ENCODE measurements at regions not wholly inside any gene's neighbourhood (a gene's known extent, or its start where the extent isn't known, plus 50 kb on each side); places are given as distances from the start of the nearest gene placed in this dataset.
"Not testable (repeated sequence)": the region's sequence is repeated elsewhere in the genome, so short reads cannot be mapped to it uniquely, and the experiment has no call there.

- DNase-seq: no peak
Observed at GRCh38 chr17:82998637-82999036, 80.8 kb upstream of the METRNL start.

- DNase-seq: no peak
Observed at GRCh38 chr17:83000738-83001137, 78.7 kb upstream of the METRNL start.

- no peak for DNase-seq
Observed at GRCh38 chr17:83002118-83002805, 77.1 kb upstream of the METRNL start.

DNA sequence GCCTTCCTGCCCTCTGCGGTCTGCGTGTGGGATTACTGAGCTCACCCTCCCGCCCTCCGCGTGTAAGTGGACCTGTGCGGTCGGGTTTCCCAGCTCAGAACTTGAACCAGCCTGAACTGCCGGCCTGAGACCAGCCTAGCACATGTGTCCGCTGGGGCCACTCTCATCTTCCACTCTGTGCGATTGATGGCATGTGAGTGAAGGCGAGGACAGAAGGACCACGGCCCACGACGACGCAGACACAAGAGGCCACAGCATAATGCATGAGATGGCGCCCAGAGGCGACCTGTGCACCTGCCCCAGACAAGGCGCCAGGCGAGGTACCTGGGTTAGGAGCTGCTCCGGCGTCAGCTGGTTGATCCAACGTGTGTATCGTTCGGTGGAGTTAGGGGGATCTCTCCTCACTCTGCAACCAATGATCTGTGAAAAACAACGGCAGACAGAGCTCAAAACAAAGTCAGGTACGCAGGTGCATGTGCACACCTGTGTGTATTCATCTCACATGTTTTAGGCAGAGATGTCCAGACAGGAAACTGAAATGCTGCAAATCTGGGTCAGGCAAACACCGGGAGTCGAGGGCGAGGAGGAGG lies 74.5 kb upstream of the METRNL start:
- no peak for DNase-seq

- no peak for DNase-seq
Observed at GRCh38 chr17:83005639-83006038, 73.8 kb upstream of the METRNL start.

- DNase-seq: no peak
Observed at GRCh38 chr17:83006515-83007455, 72.6 kb upstream of the METRNL start.

- no peak for DNase-seq
Observed at GRCh38 chr17:83007504-83008185, 71.8 kb upstream of the METRNL start.

DNA sequence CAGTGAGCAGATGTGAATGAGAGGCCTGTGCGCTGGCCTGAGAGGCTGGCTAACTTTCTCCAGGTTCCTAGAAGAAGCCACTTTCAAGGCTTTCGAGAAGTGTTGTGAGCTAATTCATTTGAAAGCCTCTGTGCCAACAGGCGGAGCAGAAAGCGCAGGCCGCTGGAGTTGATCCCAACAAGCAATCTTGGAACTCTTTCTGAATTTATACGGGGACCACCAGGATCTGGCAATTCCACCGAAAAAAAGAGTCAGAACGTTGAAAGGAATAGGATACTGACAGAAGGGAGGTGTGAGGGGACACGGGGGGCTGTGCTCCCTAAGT lies 71.3 kb upstream of the METRNL start:
- DNase-seq: no peak

DNA sequence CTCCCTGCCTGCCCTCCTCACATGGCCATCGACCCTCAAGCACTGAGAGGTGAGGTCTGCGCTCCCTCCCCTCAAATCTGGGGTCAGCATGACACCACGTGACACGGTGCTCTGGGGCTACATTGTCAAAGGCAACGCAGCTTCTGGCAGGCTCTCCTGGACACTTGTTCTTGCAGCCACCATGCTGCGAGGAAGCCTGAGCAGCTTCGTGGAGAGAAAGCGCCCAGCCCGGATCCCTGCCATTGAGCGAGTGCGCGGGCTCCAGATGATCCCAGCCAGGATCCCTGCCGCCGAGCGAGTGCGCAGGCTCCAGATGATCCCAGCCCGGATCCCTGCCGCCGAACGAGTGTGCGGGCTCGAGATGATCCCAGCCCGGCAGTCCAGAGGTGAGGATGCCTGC lies 70.9 kb upstream of the METRNL start:
- no peak for DNase-seq

- no peak for DNase-seq
Observed at GRCh38 chr17:83009414-83010205, 69.8 kb upstream of the METRNL start.

DNA sequence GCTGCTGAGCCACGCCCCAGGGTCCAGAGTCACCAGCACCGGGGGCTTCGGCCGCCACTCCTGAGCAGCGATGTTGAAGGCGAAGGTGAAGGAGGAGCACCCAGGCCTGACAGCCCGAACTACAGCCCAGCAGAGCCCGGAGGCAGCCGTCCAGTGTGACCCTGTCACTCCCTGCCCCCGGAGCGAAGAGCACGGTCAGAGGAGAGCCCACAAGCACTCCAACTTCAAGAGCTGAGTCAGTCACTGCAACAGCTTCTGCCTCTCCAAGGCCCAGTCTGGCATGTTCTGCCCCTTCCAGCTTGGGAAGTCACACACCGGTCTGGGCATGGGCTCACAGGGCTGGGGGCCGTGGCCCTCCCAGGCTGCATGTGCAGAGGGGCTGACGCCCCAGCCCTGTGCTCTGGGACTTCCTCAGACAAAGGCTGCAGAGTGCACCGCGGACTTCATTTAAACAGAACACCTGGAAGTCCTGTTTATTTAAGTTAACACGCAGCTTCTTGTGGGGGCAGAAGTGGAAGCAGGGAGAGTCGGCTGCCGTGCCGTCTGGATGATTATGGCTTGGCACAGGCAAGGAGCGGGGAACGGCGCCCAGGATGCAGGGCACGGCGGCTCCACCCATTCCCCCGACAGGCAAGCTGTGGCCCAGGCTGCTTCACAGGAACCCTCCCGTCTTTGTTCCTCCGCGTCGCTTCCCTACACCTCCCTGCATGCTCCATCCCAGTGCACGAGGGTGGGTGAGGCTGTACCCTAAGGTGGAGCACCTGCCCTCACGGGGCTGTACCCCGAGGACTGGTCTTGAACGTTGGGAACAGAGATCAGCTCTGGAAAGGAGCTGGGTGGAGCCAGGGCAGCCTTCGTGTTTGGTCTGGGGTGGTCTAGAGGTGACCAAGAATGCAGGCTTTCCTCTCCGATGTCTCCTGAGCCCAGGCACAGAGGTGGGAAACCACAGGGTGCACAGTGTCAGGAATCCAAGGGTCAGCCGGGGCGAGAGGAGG lies 68.9 kb upstream of the METRNL start:
- DNase-seq: no peak

- not testable (repeated sequence) for DNase-seq
Observed at GRCh38 chr17:83011676-83012075, 67.7 kb upstream of the METRNL start.

- no peak for DNase-seq
Observed at GRCh38 chr17:83012200-83012785, 67.1 kb upstream of the METRNL start.

DNA sequence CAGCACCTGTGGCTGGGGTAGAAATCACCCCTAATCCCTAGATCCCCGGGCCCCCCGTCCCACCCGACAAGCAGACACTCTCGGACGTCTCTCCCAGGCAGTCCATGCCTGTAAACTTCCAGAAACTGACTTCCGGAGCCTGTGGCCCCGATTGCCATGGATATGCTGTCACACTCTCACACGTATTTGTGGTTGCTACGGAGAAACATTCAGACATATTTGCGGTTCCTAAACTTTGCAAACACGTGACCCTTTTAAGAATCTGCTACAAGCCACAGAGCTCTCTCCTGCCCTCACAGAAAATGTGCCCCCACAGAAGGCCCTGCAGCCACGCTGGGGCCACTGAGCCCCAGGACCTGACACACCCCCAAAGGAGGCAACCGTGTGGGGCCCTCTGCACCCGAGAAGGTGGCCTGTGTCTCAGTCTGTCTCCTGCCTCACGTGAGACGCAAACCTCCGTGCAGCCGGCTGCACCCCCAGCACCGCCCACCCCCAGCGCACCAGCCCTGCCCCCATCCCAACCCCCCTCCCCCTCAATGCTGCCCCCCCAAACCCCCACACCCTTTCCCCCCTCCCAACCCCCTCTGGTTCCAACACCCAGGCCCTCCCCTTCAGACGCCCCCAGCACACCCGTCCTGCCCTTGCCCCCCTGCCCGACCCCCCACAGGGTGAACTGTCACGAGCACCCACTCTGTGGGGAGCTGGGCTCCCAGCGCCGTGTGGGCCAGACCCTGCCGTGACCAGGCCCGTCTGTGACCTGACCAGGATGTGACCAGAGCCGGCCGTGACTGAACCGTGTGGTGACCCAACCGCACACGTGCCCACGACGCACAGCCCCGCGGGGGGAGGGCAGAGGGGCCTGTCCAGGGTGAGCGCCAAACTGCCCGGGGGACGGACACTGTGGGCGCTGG lies 66.3 kb upstream of the METRNL start:
- DNase-seq: no peak

DNA sequence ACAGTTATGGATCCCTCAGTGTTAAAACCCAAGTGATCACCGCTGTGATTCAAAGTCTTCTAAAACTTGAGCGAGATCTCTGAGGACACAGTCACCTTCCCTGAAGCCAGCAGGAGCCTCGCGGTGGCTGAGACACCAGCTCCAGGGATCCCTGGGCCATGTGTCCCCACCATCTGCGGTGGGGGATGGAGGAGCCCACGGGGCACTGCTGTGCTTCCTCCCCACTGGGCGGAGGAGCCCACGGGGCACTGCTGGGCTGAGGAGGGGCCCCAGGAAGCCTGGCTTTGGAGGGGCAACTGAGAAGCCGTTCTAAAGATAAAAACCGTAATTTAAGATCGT lies 65.7 kb upstream of the METRNL start:
- no peak for DNase-seq

- no peak for DNase-seq
Observed at GRCh38 chr17:83014297-83014696, 65.1 kb upstream of the METRNL start.

GRCh38 chr17:83014940-83015910 lies 64.2 kb upstream of the METRNL start:
- DNase-seq: no peak

GRCh38 chr17:83018658-83019193 lies 60.7 kb upstream of the METRNL start:
- no peak for DNase-seq
